Motor neuron (in vitro differentiated cells): ENCODE measurements at regions not wholly inside any gene's neighbourhood (a gene's known extent, or its start where the extent isn't known, plus 50 kb on each side); places are given as distances from the start of the nearest gene placed in this dataset.

Experiments
- ATAC-seq, 8 experiments: fragments of 200-7000 bp; cut with Tn5 transposase; replicated peaks in 6 of 8; 2 replicates each; pipeline ENCODE4 v1.8.0; 2021; ENCODE audit warnings: mild to moderate bottlenecking in 8 of 8, moderate library complexity in 8 of 8
- H3K27ac ChIP-seq, 2 donors: fragments of 250-450 bp; sonication (Bioruptor Pico); 2 replicates each; pipeline ENCODE4 v1.9.0; 2021; ENCODE audit warnings: antibody characterized with exemption in 2 of 2, mild to moderate bottlenecking in 2 of 2, moderate library complexity in 1 of 2
- H3K4me1 ChIP-seq, 2 donors: fragments of 250-450 bp; sonication (Bioruptor Pico); replicated peaks in 1 of 2; 2 replicates each; pipeline ENCODE4 v1.6.1; 2021; ENCODE audit warnings: antibody characterized with exemption in 2 of 2, mild to moderate bottlenecking in 2 of 2, moderate library complexity in 1 of 2
- H3K4me3 ChIP-seq, 5 donors: fragments of 250-450 bp; sonication (Bioruptor Pico); 2 replicates each; pipeline ENCODE4 v1.9.0; 2021; ENCODE audit warnings: antibody characterized with exemption in 5 of 5, mild to moderate bottlenecking in 5 of 5, moderate library complexity in 4 of 5
- WGBS, 10 experiments: fragments of 450-650 bp; shearing (Covaris generic); methylation state at CpG; one replicate each; pipeline ENCODE4 v1.0.0; 2022; 5-methylcytosine and 5-hydroxymethylcytosine counted together
- in situ Hi-C, 9 experiments: fragments of 400-800 bp; cut with MboI; loops; one replicate each; pipeline ENCODE4 v1.15.0; 2021; ENCODE audit warnings: low sequenced_read_pairs in 9 of 9, low pct_unique_long_range_greater_than_20kb in 2 of 9; ENCODE audit not compliant: unreplicated experiment in 9 of 9

- H3K4me3 ChIP-seq, result no peak overlapping the region
- 0 to 100% (median 53%) methylated on average over 1 to 2 of the region's 2 CpGs; no CpG with 5 or more reads in 1 of the 10 experiments for WGBS, 10 experiments
- peak overlapping the region in 1 of 2 donors; percentile 48 for H3K27ac ChIP-seq
- ATAC-seq, result peak in 5 of 8 experiments; percentile 82 to 96 (median 95)
- H3K4me1 ChIP-seq, result peaks cover 7 to 11% of the 10 kb centered on the region in 2 donors
- in situ Hi-C loops, result no loop called here
These were observed 420.3 kb downstream of the PDHA2 start for GRCh38 chr4:96260064-96260682.

GRCh38 chr4:96262057-96262456 is 422.2 kb downstream of the PDHA2 start:
- no peak for ATAC-seq
- Histone ChIP-seq H3K4me1 (peaks cover 7 to 11% of the 10 kb centered on the region in 2 donors), H3K4me3 (no peak overlapping the region), H3K27ac (no peak overlapping the region)
- in situ Hi-C loops, result no loop called here
- WGBS, 10 experiments, result 11 to 100% (median 55%) methylated on average over 2 to 5 of the region's 5 CpGs; no CpG with 5 or more reads in 6 of the 10 experiments

GRCh38 chr4:96263291-96263690 is 423.4 kb downstream of the PDHA2 start:
- no peak overlapping the region for H3K4me3 ChIP-seq
- WGBS, 10 experiments, result 0 to 100% (median 90%) methylated on average over 1 of the region's 1 CpG; no CpG with 5 or more reads in 4 of the 10 experiments
- H3K27ac ChIP-seq, result no peak overlapping the region
- in situ Hi-C loops, result no loop called here
- ATAC-seq, result no peak
- peaks cover 7 to 11% of the 10 kb centered on the region in 2 donors for H3K4me1 ChIP-seq

- Histone ChIP-seq H3K4me3 (no peak overlapping the region), H3K27ac (no peak overlapping the region), H3K4me1 (peaks cover 4 to 9% of the 10 kb centered on the region in 2 donors)
- in situ Hi-C loops, result no loop called here
- peak in 5 of 8 experiments; percentile 82 to 93 (median 87) for ATAC-seq
- WGBS, 10 experiments, result 0 to 88% (median 46%) methylated on average over 1 to 2 of the region's 2 CpGs; no CpG with 5 or more reads in 2 of the 10 experiments
These were observed 425.1 kb downstream of the PDHA2 start for GRCh38 chr4:96264941-96265463.

- Histone ChIP-seq H3K27ac (no peak overlapping the region), H3K4me1 (no peaks in the 10 kb centered on the region), H3K4me3 (no peak overlapping the region)
- WGBS, 10 experiments, result 2 to 100% (median 65%) methylated on average over 1 to 5 of the region's 5 CpGs; no CpG with 5 or more reads in 2 of the 10 experiments
- no peak for ATAC-seq
- in situ Hi-C loops, result no loop called here
These were observed 453.9 kb downstream of the PDHA2 start for GRCh38 chr4:96293806-96294205.

GRCh38 chr4:96295143-96295741 is 455.3 kb downstream of the PDHA2 start:
- ATAC-seq, result no peak
- no peak overlapping the region for H3K4me3 ChIP-seq
- no peaks in the 10 kb centered on the region for H3K4me1 ChIP-seq
- 0 to 95% (median 0%) methylated on average over 1 to 4 of the region's 4 CpGs; no CpG with 5 or more reads in 5 of the 10 experiments for WGBS, 10 experiments
- H3K27ac ChIP-seq, result no peak overlapping the region
- in situ Hi-C loops, result no loop called here

- no peak overlapping the region for H3K27ac ChIP-seq
- H3K4me3 ChIP-seq, result no peak overlapping the region
- ATAC-seq, result peak in 3 of 8 experiments; percentile 16 to 57 (median 57)
- H3K4me1 ChIP-seq, result peaks cover 0 to 2% of the 10 kb centered on the region in 2 donors
- in situ Hi-C loops, result no loop called here
- 0 to 100% (median 80%) methylated on average over 1 to 3 of the region's 3 CpGs for WGBS, 10 experiments
These were observed 461.8 kb downstream of the PDHA2 start for GRCh38 chr4:96301715-96302114.

GRCh38 chr4:96305030-96305429 is 465.1 kb downstream of the PDHA2 start:
- WGBS, 10 experiments, result 0 to 100% (median 79%) methylated on average over 1 of the region's 1 CpG; no CpG with 5 or more reads in 2 of the 10 experiments
- H3K4me3 ChIP-seq, result no peak overlapping the region
- no peak overlapping the region for H3K27ac ChIP-seq
- no peak for ATAC-seq
- peaks cover 0 to 2% of the 10 kb centered on the region in 2 donors for H3K4me1 ChIP-seq
- in situ Hi-C loops, result no loop called here

- 7 to 100% (median 81%) methylated on average over 1 to 4 of the region's 4 CpGs for WGBS, 10 experiments
- Histone ChIP-seq H3K4me1 (peaks cover 0 to 8% of the 10 kb centered on the region in 2 donors), H3K27ac (no peak overlapping the region), H3K4me3 (no peak overlapping the region)
- in situ Hi-C loops, result no loop called here
- ATAC-seq, result no peak
These were observed 472.3 kb downstream of the PDHA2 start for GRCh38 chr4:96312046-96312685.

- peaks cover 0 to 10% of the 10 kb centered on the region in 2 donors for H3K4me1 ChIP-seq
These were observed 475.9 kb downstream of the PDHA2 start for GRCh38 chr4:96315815-96316214.

GRCh38 chr4:96316776-96317175 is 476.9 kb downstream of the PDHA2 start:
- in situ Hi-C loops, result no loop called here
- H3K27ac ChIP-seq, result no peak overlapping the region
- peaks cover 0 to 10% of the 10 kb centered on the region in 2 donors for H3K4me1 ChIP-seq
- H3K4me3 ChIP-seq, result no peak overlapping the region
- WGBS, 10 experiments, result 0 to 100% (median 24%) methylated on average over 1 to 2 of the region's 2 CpGs; no CpG with 5 or more reads in 1 of the 10 experiments
- peak in 5 of 8 experiments; percentile 50 to 92 (median 84) for ATAC-seq

More at GRCh38 chr4:96315815-96316214, 475.9 kb downstream of the PDHA2 start:
- in situ Hi-C loops, result no loop called here
- Histone ChIP-seq H3K27ac (no peak overlapping the region), H3K4me3 (no peak overlapping the region)
- peak in 6 of 8 experiments; percentile 26 to 63 (median 41) for ATAC-seq
- WGBS, 10 experiments, result 0 to 50% (median 20%) methylated on average over 1 of the region's 2 CpGs; no CpG with 5 or more reads in 4 of the 10 experiments

GRCh38 chr4:96317891-96318290 is 478.0 kb downstream of the PDHA2 start:
- Histone ChIP-seq H3K4me3 (no peak overlapping the region), H3K4me1 (peaks cover 0 to 10% of the 10 kb centered on the region in 2 donors), H3K27ac (no peak overlapping the region)
- ATAC-seq, result no peak
- 5 to 100% (median 90%) methylated on average over 3 to 6 of the region's 6 CpGs for WGBS, 10 experiments
- in situ Hi-C loops, result no loop called here

- H3K4me3 ChIP-seq, result no peak overlapping the region
- no peak for ATAC-seq
- in situ Hi-C loops, result no loop called here
- H3K4me1 ChIP-seq, result no peaks in the 10 kb centered on the region
- no peak overlapping the region for H3K27ac ChIP-seq
- 0 to 100% (median 85%) methylated on average over 1 of the region's 1 CpG; no CpG with 5 or more reads in 6 of the 10 experiments for WGBS, 10 experiments
These were observed 487.0 kb downstream of the PDHA2 start for GRCh38 chr4:96326846-96327245.
